Muscle layer of duodenum (tissue), 2 donors: ENCODE measurements at regions not wholly inside any gene's neighbourhood (a gene's known extent, or its start where the extent isn't known, plus 50 kb on each side); places are given as distances from the start of the nearest gene placed in this dataset.

Experiments used
- H3K27ac ChIP-seq: one replicate; pipeline ENCODE4 v1.7.0; 2013; ENCODE audit warnings: mild to moderate bottlenecking, low read length
- H3K27me3 ChIP-seq: one replicate; pipeline ENCODE4 v1.7.0; 2013; ENCODE audit warnings: low read depth, mild to moderate bottlenecking, control low read depth, low read length
- H3K36me3 ChIP-seq, 2 donors: one replicate each; pipeline ENCODE4 v1.7.0; 2013; ENCODE audit warnings: low read length in 2 of 2, control low read depth in 1 of 2, mild to moderate bottlenecking in 1 of 2; ENCODE audit not compliant: insufficient read depth in 2 of 2, control insufficient read depth in 1 of 2
- H3K4me1 ChIP-seq, 2 donors: one replicate each; pipeline ENCODE4 v1.7.0; 2013; ENCODE audit warnings: low read length in 2 of 2, mild to moderate bottlenecking in 2 of 2, control low read depth in 1 of 2, moderate library complexity in 1 of 2; ENCODE audit not compliant: insufficient read depth in 2 of 2, control insufficient read depth in 1 of 2
- H3K4me3 ChIP-seq, 2 donors: one replicate each; pipeline ENCODE4 v1.7.0; 2013; ENCODE audit warnings: low read length in 2 of 2, low read depth in 1 of 2, mild to moderate bottlenecking in 1 of 2
- H3K9me3 ChIP-seq, 2 donors: one replicate each; pipeline ENCODE4 v1.7.0; 2013; ENCODE audit warnings: low read length in 2 of 2, control low read depth in 1 of 2, mild to moderate bottlenecking in 1 of 2; ENCODE audit not compliant: control insufficient read depth in 1 of 2
- donor health status: healthy.

DNA sequence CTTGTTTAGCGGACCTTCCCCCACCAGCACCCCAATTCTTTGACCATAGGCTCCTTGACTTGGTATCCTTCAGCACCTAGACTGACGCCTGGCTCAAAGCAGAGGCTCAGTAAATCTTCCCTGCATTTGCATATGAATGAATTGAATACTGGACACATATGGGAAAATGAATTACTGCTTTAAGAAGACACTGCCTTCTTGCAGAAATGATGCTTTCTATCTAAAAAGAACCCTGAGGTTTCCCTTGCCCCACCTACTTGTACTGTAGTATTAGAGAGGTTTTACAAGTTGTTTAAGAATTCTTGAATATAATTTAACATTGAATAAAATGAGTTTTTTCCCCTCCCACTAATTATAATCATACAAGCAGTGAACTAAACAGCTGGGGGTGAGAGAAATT lies 190.7 kb downstream of the SAMD5 start:
- H3K27me3 ChIP-seq: no peaks in the 10 kb centered on the region
- H3K9me3 ChIP-seq: no peaks in the 10 kb centered on the region
- no peaks in the 10 kb centered on the region for H3K4me1 ChIP-seq
- H3K4me3 ChIP-seq: no peak overlapping the region
- H3K27ac ChIP-seq: no peak overlapping the region
- no peaks in the 10 kb centered on the region for H3K36me3 ChIP-seq

GRCh38 chr6:147699637-147700036 lies 191.1 kb downstream of the SAMD5 start:
- Histone ChIP-seq H3K27me3 (no peaks in the 10 kb centered on the region), H3K36me3 (no peaks in the 10 kb centered on the region), H3K4me3 (no peak overlapping the region), H3K27ac (no peak overlapping the region), H3K4me1 (no peaks in the 10 kb centered on the region), H3K9me3 (no peaks in the 10 kb centered on the region)

DNA sequence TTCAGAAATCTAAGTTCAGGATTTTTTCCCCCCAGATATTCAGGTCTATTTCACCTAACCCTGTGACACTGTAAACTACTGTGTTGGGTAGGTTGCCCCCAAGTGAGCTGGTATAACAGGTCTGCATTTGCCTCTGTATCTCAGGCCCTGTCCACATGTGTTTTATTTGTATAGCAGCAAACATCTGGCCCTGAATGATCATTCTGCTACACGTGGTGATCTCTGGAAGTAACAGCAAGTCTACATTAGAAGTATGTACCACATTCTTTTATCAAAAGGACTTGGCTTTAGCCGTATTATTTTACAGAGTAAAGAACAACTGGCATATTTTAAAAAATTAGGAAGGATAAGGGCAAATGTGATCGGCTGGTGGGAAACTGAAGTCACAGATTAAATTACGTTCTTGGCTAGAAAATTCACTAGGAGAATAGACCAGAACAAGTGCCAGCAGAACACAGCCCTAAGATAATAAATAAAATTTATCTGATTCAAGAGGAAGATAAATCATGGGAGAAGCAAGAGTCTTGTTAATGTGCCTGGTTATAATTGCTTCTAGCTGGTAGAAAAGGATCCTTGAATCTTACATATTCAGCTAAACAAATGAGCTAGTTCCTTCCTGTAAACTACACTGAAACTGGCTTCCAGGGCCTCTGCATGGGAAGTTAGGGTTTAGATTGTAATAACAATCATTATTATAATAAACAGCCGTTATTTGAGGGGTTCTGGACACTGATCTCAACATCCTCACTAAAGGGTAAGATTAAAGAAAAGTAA lies 192.1 kb downstream of the SAMD5 start:
- Histone ChIP-seq H3K27ac (no peak overlapping the region), H3K4me3 (no peak overlapping the region), H3K36me3 (no peaks in the 10 kb centered on the region), H3K9me3 (no peaks in the 10 kb centered on the region), H3K27me3 (no peaks in the 10 kb centered on the region), H3K4me1 (no peaks in the 10 kb centered on the region)

DNA sequence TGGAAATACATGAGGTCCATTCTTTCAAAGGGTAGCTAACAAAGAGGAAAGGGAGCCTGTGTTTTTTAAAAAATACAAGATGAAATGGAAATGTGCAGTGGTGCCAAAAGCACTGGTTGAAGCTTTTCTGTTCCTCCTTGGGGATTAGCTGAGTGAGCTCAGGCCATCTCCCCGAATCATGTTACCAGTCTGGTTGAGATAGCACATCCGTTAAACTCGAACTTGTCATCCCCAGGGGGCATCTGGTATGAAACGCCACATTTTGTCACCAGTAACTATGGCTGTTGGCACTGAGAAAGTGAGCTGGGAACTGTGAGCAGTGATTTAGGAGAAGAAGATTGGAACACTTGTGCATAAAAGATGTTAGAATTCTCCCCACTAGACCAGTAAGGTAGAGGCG lies 196.2 kb downstream of the SAMD5 start:
- Histone ChIP-seq H3K36me3 (no peaks in the 10 kb centered on the region), H3K9me3 (no peaks in the 10 kb centered on the region), H3K27me3 (no peaks in the 10 kb centered on the region), H3K4me3 (no peak overlapping the region), H3K27ac (no peak overlapping the region), H3K4me1 (no peaks in the 10 kb centered on the region)

DNA sequence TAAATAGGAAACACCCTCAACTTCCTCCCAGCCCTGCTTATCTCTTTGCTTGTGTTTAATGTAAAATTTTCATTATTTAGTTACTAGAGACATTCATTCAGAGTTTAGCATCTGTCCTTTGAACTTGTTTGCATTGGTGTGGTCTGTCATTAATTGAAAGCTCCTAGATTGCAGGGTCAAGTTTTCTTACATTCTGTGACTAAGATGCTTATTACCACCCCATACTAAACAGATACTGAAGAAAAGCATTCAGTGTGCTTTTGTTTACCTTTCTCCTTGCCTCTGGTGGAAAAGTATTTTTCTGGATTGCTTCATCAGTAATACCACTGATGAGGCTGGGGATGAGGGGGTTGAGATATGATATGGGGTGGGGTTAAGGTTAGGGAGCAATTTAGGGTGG lies 199.0 kb downstream of the SAMD5 start:
- no peaks in the 10 kb centered on the region for H3K9me3 ChIP-seq
- no peak overlapping the region for H3K4me3 ChIP-seq
- H3K36me3 ChIP-seq: no peaks in the 10 kb centered on the region
- H3K27ac ChIP-seq: no peak overlapping the region
- no peaks in the 10 kb centered on the region for H3K27me3 ChIP-seq
- H3K4me1 ChIP-seq: no peaks in the 10 kb centered on the region

DNA sequence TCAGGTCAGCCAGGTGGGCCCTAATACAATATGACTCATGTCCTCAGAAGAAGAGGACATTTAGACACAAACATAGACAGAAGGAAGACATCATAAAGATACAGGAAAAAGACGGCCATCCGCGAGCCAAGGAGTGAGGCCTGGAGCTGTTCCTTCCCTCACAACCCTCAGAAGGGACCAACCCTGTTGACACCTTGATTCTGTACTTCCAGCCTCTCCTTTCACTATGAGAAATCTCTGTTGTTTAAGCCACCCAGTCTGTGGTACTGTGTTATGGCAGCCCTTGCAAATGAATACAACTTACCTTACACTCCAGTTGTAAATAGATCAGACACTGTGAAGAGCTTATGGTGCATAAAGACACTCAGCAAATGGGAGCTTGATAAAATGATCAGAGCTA lies 199.7 kb downstream of the SAMD5 start:
- Histone ChIP-seq H3K4me1 (no peaks in the 10 kb centered on the region), H3K9me3 (no peaks in the 10 kb centered on the region), H3K27ac (no peak overlapping the region), H3K27me3 (no peaks in the 10 kb centered on the region), H3K36me3 (no peaks in the 10 kb centered on the region), H3K4me3 (no peak overlapping the region)

- Histone ChIP-seq H3K27ac (no peak overlapping the region), H3K36me3 (no peaks in the 10 kb centered on the region), H3K9me3 (no peaks in the 10 kb centered on the region), H3K4me1 (no peaks in the 10 kb centered on the region), H3K27me3 (no peaks in the 10 kb centered on the region), H3K4me3 (no peak overlapping the region)
Observed at GRCh38 chr6:147709396-147710272, 201.1 kb downstream of the SAMD5 start.

- Histone ChIP-seq H3K9me3 (no peaks in the 10 kb centered on the region), H3K27me3 (no peaks in the 10 kb centered on the region), H3K36me3 (no peaks in the 10 kb centered on the region), H3K4me1 (no peaks in the 10 kb centered on the region), H3K4me3 (no peak overlapping the region), H3K27ac (no peak overlapping the region)
Observed at GRCh38 chr6:147710890-147711289, 202.4 kb downstream of the SAMD5 start.

DNA sequence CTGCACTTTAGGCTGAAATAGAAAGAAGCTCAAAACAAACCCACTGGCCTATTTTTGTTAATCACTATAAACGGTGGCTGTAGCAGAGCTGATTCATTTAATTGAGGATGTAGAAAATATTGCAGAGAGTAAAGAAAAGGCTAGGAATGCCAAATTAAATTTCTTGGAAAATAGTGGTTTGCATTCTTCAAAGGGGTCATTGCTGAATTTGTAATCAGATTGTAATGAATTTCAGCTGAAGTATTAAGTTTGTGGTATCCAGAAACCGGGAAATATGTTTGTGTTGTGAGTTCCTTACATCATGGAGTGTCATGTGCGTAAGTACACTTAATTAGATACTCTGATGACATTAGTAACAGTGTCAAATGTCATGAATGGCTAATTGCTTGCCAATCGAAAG lies 203.0 kb downstream of the SAMD5 start:
- no peaks in the 10 kb centered on the region for H3K9me3 ChIP-seq
- no peak overlapping the region for H3K27ac ChIP-seq
- no peaks in the 10 kb centered on the region for H3K27me3 ChIP-seq
- H3K4me1 ChIP-seq: no peaks in the 10 kb centered on the region
- no peaks in the 10 kb centered on the region for H3K36me3 ChIP-seq
- H3K4me3 ChIP-seq: no peak overlapping the region

DNA sequence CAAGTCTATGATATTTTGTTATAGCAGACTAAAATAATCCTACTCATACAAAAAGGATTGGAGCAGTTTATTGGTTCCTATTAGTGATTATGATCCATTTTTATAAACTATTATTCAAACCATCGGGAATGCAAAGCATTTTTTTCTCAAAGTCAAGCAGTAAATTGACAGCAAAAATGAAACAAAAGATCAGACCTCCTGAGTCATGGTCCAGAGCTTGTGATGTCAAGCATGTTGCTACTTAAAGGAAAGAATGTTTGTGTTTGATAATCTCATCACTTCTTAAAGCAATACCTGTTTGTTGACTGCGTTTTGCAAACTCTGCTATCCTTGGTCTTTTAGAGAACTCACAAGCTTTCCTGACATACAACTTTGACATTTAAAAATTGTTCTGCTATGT lies 204.4 kb downstream of the SAMD5 start:
- no peak overlapping the region for H3K27ac ChIP-seq
- H3K9me3 ChIP-seq: no peaks in the 10 kb centered on the region
- H3K36me3 ChIP-seq: no peaks in the 10 kb centered on the region
- H3K4me1 ChIP-seq: no peaks in the 10 kb centered on the region
- H3K4me3 ChIP-seq: no peak overlapping the region
- H3K27me3 ChIP-seq: no peaks in the 10 kb centered on the region

GRCh38 chr6:147715035-147715434 lies 206.5 kb downstream of the SAMD5 start:
- no peaks in the 10 kb centered on the region for H3K27me3 ChIP-seq
- H3K27ac ChIP-seq: no peak overlapping the region
- no peak overlapping the region for H3K4me3 ChIP-seq
- H3K9me3 ChIP-seq: no peaks in the 10 kb centered on the region
- no peaks in the 10 kb centered on the region for H3K36me3 ChIP-seq
- no peaks in the 10 kb centered on the region for H3K4me1 ChIP-seq
